Stomach (tissue), 4 donors: ENCODE measurements at regions not wholly inside any gene's neighbourhood (a gene's known extent, or its start where the extent isn't known, plus 50 kb on each side); places are given as distances from the start of the nearest gene placed in this dataset.

Experiments used
- CTCF ChIP-seq, 7 experiments: fragments of 450-650 bp in 4 of 7; fragments of 200-600 bp in 3 of 7; sonication (generic) in 3 of 7; IDR thresholded peaks; one replicate each; pipeline ENCODE4 v1.5.1; 2016 to 2019; ENCODE audit warnings: antibody characterized with exemption in 7 of 7, control low read depth in 2 of 7, mild to moderate bottlenecking in 1 of 7
- POLR2A ChIP-seq, 4 donors: fragments of 450-650 bp; IDR thresholded peaks; one replicate each; pipeline ENCODE4 v1.6.1; 2016; ENCODE audit warnings: antibody characterized with exemption in 4 of 4, control low read depth in 2 of 4, mild to moderate bottlenecking in 1 of 4, moderate library complexity in 1 of 4
- POLR2AphosphoS5 ChIP-seq, 3 donors: sonication (generic); formaldehyde crosslinking; IDR thresholded peaks; one replicate each; pipeline ENCODE4 v1.6.1; 2016; ENCODE audit warnings: antibody characterized with exemption in 3 of 3

DNA sequence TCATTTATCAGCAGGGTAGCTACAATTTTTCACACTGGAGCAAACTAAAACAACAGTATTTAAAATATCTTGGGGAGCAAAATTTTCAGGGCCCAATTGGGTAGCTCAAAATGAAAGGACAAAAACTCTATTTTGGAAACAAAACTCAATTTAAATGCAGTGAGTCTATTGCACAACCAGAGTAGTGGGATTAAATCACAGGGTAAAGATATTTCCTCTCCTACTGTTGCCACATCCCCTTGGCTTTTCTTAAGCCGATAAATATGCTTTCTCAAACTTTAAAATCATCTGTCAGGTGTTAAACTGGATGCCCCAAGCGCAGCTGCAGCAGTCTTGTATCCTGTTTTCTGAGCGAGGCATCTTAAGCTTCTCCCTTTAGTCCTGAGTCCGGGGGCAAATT lies 1474.3 kb upstream of the CDH9 start:
- TF ChIP-seq CTCF (IDR thresholded peaks at IDR 0.05) (no peak), POLR2A (IDR thresholded peaks at IDR 0.05) (no peak), POLR2AphosphoS5 (IDR thresholded peaks at IDR 0.05) (no peak)
